ENCODE measurements at regions not wholly inside any gene's neighbourhood (a gene's known extent, or its start where the extent isn't known, plus 50 kb on each side); places are given as distances from the start of the nearest gene placed in this dataset.

GRCh38 chr18:78393086-78393862 lies 586.3 kb upstream of the SALL3 start:
- TF ChIP-seq CTCF (IDR thresholded peaks at IDR 0.05; ENCODE audit: low read depth, low read length): no peak
- H3K4me3 ChIP-seq (ENCODE audit: low read depth, low read length): no peak overlapping the region

GRCh38 chr18:78396077-78396476 lies 583.5 kb upstream of the SALL3 start:
- TF ChIP-seq CTCF (IDR thresholded peaks at IDR 0.05; ENCODE audit: low read depth, low read length): no peak
- no peak overlapping the region for H3K4me3 ChIP-seq (ENCODE audit: low read depth, low read length)

- H3K4me3 ChIP-seq (ENCODE audit: low read depth, low read length): no peak overlapping the region
- TF ChIP-seq CTCF (IDR thresholded peaks at IDR 0.05; ENCODE audit: low read depth, low read length): no peak
Observed at GRCh38 chr18:78396756-78397155, 582.9 kb upstream of the SALL3 start.

GRCh38 chr18:78399992-78400503 lies 579.6 kb upstream of the SALL3 start:
- no peak for TF ChIP-seq CTCF (IDR thresholded peaks at IDR 0.05; ENCODE audit: low read depth, low read length)
- H3K4me3 ChIP-seq (ENCODE audit: low read depth, low read length): no peak overlapping the region

- no peak for TF ChIP-seq CTCF (IDR thresholded peaks at IDR 0.05; ENCODE audit: low read depth, low read length)
- H3K4me3 ChIP-seq (ENCODE audit: low read depth, low read length): no peak overlapping the region
Observed at GRCh38 chr18:78402440-78402839, 577.2 kb upstream of the SALL3 start.

GRCh38 chr18:78402966-78403365 lies 576.7 kb upstream of the SALL3 start:
- H3K4me3 ChIP-seq (ENCODE audit: low read depth, low read length): no peak overlapping the region
- TF ChIP-seq CTCF (IDR thresholded peaks at IDR 0.05; ENCODE audit: low read depth, low read length): no peak

- TF ChIP-seq CTCF (IDR thresholded peaks at IDR 0.05; ENCODE audit: low read depth, low read length): no peak
- H3K4me3 ChIP-seq (ENCODE audit: low read depth, low read length): no peak overlapping the region
Observed at GRCh38 chr18:78403371-78403770, 576.2 kb upstream of the SALL3 start.
